ENCODE measurements at regions not wholly inside any gene's neighbourhood (a gene's known extent, or its start where the extent isn't known, plus 50 kb on each side); places are given as distances from the start of the nearest gene placed in this dataset.

GRCh38 chr4:137693641-137694040, 161.3 kb upstream of the PCDH18 start (continued):
- TF ChIP-seq ZNF462 (CRISPR knock-in tag; IDR thresholded peaks at IDR 0.05) (no peak), ETS1 (IDR thresholded peaks at IDR 0.05) (no peak), ZNF114 (CRISPR knock-in tag; IDR thresholded peaks at IDR 0.05) (no peak), EZH2phosphoT487 (IDR thresholded peaks at IDR 0.05; ENCODE audit: unreplicated experiment) (no peak), POLR2AphosphoS5 (IDR thresholded peaks at IDR 0.05; ENCODE audit: low read depth) (no peak), ZNF331 (CRISPR knock-in tag; IDR thresholded peaks at IDR 0.05; ENCODE audit: low read depth) (no peak)
- TF ChIP-seq, protein P1, sequence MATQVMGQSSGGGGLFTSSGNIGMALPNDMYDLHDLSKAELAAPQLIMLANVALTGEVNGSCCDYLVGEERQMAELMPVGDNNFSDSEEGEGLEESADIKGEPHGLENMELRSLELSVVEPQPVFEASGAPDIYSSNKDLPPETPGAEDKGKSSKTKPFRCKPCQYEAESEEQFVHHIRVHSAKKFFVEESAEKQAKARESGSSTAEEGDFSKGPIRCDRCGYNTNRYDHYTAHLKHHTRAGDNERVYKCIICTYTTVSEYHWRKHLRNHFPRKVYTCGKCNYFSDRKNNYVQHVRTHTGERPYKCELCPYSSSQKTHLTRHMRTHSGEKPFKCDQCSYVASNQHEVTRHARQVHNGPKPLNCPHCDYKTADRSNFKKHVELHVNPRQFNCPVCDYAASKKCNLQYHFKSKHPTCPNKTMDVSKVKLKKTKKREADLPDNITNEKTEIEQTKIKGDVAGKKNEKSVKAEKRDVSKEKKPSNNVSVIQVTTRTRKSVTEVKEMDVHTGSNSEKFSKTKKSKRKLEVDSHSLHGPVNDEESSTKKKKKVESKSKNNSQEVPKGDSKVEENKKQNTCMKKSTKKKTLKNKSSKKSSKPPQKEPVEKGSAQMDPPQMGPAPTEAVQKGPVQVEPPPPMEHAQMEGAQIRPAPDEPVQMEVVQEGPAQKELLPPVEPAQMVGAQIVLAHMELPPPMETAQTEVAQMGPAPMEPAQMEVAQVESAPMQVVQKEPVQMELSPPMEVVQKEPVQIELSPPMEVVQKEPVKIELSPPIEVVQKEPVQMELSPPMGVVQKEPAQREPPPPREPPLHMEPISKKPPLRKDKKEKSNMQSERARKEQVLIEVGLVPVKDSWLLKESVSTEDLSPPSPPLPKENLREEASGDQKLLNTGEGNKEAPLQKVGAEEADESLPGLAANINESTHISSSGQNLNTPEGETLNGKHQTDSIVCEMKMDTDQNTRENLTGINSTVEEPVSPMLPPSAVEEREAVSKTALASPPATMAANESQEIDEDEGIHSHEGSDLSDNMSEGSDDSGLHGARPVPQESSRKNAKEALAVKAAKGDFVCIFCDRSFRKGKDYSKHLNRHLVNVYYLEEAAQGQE (IDR thresholded peaks at IDR 0.05; ENCODE audit: unreplicated experiment), result no peak
